GM18870 (cell line): ENCODE measurements at regions not wholly inside any gene's neighbourhood (a gene's known extent, or its start where the extent isn't known, plus 50 kb on each side); places are given as distances from the start of the nearest gene placed in this dataset.
"Not testable (repeated sequence)": the region's sequence is repeated elsewhere in the genome, so short reads cannot be mapped to it uniquely, and the experiment has no call there.

Experiments
- ATAC-seq: cut with Tn5 transposase; IDR thresholded peaks from one replicate; pipeline ENCODE4 v1.9.1; 2021; ENCODE audit warnings: moderate library complexity; ENCODE audit not compliant: unreplicated experiment

GRCh38 chr4:149203256-149204001 is 612.2 kb downstream of the IQCM start:
- no peak for ATAC-seq

- no peak for ATAC-seq
Measured at GRCh38 chr4:149202117-149202516, 613.5 kb downstream of the IQCM start.

DNA sequence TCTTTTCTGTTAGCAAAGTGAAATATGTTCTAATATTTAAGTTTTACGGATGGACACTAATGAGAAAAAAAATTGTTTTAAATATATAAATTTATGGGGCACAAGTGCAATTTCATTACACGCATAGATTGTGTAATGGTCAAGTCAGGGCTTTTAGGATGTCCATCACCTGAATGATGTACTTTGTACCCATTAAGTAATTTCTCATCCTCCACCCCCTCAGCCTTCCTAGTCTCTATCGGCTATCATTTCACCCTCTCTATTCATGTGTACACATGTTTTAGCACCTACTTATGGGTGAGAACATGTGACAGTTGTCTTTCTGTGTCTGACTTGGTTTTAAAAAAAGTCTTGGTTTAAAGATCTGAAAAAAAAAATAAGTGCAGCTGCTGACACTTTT is 616.0 kb downstream of the IQCM start:
- ATAC-seq = no peak

DNA sequence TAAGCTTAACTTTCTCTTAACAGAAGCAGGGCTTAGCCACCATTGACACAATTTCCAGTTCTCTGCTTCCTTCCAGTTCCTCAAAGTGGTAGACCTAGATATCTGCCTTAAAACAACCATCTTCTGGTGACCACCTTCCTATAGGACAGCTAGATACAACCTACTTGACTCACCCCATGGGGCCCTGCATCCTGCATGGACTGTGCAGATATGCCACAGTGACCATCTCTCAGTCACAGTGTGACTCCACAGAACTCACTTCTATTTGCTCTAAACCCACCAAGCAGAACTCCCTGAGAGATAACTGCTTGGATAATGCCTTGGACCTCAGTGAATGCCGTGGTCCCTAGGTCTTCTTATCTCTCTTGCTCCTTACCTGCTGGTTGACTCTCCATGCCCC is 621.6 kb downstream of the IQCM start:
- no peak for ATAC-seq

GRCh38 chr4:149187726-149188125 is 627.9 kb downstream of the IQCM start:
- ATAC-seq = no peak

DNA sequence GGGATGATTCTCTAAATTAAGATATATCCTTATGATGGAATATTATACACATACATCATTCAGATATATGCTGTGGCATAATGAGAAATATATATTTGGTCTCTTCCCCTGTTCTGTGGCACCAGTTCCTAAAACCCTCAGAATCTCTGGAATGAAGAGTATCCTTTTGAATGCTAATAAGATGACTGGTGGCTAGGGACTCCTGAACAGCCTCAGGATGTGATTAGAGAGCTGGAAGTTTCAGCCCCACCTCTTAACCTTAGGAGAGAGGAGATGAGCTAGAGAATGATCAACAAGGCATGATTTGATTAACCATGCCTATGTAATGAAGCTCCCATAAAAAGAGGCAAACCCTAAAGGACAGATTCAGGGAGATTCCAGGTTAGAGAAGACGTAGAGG is 632.0 kb downstream of the IQCM start:
- no peak for ATAC-seq

- ATAC-seq = not testable (repeated sequence)
Measured at GRCh38 chr4:149181459-149181858, 634.2 kb downstream of the IQCM start.

DNA sequence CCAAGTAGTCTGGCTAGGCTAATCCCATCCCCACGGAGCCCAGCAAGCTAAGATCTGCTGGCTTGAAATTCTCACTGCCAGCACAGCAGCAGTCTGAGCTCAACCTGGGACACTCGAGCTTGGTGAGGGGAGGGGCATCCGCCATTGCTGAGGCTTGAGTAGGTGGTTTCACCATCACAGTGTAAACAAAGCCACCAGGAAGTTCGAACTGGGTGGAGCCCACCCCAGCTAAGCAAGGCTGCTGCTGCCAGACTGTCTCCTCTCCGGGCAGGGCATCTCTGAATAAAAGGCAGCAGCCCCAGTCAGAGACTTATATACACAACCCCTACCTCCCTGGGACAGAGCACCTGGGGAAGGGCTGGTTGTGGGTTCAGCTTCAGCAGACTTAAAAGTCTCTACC is 639.6 kb downstream of the IQCM start:
- ATAC-seq = no peak

DNA sequence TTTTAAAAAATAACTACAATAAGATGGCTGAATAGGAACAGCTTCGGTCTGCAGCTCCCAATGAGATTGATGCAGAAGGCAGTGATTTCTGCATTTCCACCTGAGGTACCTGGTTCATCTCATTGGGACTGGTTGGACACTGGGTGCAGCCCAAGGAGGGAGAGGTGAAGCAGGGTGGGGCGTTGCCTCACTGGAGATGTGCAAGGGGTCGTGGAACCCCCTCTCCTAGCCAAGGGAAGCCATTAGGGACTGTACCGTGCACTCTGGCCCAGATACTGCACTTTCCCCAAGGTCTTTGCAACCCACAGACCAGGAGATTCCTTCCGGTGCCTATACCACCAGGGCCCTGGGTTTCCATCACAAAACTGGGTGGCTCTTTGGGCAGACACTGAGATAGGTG is 640.1 kb downstream of the IQCM start:
- no peak for ATAC-seq

DNA sequence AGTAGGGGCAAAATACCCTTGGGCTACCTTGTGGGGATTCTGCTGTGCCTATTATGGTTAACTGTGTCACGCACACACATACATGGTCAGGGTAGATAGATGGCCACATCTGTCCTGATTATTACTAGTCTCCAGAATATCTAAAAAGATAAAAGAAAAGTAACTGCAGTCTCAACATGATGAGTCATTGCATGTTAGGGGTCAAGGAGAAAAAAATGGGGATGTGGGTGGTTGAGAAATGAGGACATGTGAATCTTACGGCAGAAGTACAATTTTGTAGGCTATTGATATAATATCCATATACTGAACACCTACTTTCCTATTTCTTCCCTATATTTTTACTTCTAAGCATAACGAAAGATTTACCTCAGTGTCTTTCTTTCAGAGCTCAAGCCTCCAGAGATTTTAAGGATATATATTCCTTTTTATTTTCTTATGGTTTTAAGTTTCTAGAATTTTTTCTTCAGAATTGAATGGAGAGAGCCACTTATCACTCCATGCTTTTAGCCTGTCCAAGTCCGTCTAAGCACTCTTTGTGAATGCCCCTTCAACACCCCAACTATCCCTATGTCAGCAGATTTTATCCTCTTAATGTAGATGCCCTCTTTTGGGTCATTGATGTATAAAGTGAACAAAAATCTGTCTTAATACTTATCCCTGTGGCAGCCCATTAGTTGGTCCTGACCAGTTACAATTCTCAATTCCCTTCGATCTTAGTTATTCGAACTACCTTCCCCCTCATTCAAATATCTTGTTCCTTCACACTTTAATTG is 642.2 kb downstream of the IQCM start:
- no peak for ATAC-seq

DNA sequence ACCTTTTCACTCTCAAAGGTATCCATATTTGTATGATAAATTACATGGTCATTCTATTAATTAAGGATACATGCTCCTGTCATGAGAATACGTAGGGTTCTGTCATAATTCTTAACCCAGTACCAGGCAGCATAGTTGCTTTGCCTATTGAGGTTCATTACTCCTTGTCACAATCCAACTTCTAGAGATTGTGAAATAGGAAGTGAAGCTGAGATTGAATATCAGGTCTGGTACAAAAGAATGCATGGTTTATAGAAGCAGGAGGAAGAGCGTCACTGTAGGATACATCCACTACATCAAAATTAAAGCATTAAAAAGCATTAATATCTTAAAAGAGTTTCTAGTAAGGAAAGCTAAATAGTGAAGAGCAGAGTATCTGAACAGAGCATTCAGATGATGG is 647.0 kb downstream of the IQCM start:
- ATAC-seq = no peak

DNA sequence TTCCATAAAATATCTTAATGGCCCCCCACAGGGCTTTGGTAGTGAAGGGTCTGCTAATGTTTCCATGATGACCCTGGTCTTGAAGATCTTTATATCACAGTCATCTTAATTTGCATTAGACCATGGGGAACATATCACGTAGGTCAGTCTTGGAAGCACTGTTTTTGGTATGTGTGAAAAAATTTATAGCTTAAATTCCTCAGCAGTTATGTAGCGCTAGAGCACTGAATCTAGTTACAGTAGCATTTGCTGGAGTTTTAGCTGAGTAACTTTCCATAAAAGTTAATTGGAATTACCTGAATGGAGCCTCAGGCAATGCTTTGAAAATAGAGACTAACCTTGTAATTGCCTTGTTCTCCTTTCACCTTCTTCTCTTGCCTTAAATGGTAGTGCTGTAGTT is 648.8 kb downstream of the IQCM start:
- ATAC-seq = no peak

DNA sequence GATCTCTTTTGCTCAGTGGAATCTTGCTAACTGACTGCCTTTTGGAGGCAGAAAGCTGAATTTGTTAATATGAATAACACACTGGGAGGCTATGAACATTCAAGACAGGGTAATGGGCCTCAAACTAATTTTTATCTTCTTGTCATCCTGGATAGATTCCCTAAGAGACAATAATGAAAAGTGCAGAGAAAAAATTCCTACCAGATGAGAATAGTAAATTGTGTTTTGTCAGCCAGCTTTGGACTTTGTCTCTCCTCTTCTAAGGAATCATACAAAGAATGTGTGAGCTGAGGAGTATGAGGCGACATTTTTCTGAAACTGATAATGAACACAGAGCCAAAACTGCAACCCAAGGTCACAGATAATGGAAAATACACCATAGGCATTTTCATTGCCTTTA is 649.3 kb downstream of the IQCM start:
- ATAC-seq = no peak

DNA sequence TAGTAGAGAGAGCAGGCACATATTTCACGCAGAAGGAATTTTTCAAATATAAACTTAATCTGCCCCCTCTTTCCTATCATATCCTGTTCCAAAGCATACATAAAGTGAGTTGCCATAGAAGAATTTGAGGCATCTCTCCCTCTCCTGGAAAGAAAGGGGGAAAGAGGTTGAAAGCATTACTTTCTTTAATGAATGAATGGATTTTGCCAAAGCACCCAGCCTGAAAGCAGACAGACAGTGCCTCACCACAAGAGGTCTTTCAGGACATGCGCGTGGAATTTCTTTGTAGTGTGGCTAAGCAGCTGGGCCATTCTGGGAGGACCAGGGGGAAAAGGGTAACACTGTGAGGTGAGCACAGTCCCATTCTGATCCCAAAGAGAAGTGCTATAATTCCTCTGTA is 651.4 kb downstream of the IQCM start:
- no peak for ATAC-seq

- ATAC-seq = no peak
Measured at GRCh38 chr4:149161247-149161646, 654.4 kb downstream of the IQCM start.

GRCh38 chr4:149160370-149160769 is 655.3 kb downstream of the IQCM start:
- ATAC-seq = no peak

GRCh38 chr4:149158817-149159216 is 656.8 kb downstream of the IQCM start:
- no peak for ATAC-seq

DNA sequence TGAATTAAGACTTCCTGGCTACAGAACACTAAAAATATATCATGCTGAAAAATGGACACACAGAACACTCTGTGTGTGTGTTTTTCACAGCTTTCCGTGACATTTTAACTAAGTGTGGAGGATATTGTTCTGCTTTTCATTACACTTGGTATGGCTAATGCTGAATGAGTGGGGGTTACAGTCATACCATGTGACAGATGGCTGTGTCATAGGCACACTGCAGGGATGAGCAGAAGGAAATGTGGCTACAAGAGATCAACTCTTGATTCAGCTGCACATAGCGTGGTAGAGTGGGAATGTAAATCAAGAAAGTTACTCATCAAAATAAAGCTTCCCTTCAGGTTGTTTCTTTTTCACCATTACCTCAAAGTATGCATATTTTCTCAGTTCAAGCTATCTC is 669.8 kb downstream of the IQCM start:
- ATAC-seq = no peak

GRCh38 chr4:149144060-149144459 is 671.6 kb downstream of the IQCM start:
- no peak for ATAC-seq

DNA sequence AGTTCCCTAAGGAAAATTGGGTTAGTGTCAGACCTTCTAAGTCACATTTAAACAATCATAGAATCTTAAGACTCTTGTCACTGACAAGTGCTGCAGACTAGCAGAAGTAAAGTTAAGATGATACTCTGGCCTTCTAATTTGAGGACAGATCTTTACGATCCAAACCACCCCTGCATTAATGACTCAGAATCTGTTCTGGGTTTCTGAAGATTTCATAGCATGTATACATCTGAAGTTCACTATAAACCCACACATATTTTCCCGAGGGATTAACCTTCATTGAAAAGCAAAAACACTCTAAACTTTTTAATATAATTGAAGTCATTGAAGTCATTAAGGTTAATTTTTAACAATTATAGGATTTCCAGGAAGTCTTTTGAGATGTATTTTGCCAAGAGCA is 674.3 kb downstream of the IQCM start:
- no peak for ATAC-seq

GRCh38 chr4:149140841-149141240 is 674.8 kb downstream of the IQCM start:
- ATAC-seq = no peak

DNA sequence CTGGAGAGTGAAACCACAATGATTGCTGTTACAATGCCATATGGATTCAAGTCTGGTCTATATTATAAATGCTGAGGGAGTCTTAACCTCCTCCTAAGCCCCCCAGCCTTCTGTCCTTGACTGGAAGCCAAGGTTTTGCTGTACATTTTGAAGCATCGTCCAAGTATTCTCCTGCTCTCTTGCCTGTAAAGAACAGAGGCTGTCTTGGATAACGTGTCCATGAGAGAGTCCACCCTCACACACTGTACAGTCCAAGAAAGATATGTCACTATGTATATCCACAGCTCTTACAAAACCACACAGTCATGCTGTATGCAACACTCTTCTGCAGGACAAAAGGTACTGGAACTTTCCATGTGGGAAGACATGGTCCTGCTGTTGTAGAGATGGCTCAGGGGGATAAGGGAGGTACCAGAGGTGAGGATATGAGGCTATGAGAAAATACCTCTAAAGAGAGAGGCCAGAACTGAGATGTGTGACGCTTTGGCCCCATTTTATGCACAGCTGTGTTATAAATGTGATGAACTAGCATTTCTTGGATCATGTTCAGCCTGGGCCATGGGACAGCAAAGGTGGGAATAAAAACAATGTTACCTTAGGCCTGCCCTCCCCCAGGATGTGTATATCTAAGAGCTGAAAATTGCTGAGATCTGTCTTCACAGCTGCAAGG is 678.6 kb downstream of the IQCM start:
- no peak for ATAC-seq
